ELR (cell line): ENCODE measurements at regions not wholly inside any gene's neighbourhood (a gene's known extent, or its start where the extent isn't known, plus 50 kb on each side); places are given as distances from the start of the nearest gene placed in this dataset.
A peak's percentile ranks its signal among the peaks of the same experiment; 100 is the strongest.

ENCODE experiments used
- DNase-seq: peaks from one replicate; pipeline ENCODE4 v3.0.0-alpha.2; 2015; ENCODE audit warnings: low read depth

DNA sequence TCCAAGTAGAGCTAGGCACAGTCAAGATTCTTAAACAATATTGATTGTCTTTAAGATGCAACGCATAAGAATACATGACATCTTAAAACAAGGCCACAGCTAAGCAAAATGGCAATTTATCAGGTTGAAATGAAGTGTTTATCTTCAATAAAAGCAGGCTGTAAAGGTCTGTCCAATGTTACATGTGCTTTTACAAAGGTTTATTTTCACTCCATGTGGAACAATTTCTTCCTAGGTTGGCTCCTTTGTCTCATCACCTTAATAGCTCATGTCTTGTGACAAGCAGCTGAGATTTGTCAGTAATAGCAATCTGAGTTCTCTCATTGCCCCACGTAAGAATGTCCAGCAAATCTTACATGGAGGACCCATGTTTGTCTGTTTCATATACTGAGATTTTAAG, 437.6 kb downstream of the GPAM start:
- DNase-seq, result no peak

DNA sequence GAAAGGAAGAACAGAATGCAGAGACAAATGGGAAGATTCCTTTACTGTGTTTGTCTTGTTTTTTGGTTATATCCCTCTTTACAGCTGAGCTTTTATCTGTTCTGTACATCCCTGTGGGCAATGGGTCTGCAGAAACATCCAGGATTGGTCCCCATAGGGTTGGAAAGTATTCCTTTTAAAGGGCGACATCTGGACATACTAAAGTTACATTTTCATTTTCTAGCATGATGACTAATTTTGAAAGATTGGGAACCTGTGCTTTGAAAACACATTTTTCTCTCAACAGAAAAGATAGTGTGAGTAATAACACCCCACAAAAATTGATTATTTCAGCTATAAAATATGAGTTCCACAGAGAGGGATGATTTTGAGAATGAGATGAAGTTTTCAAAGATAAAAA, 435.8 kb downstream of the GPAM start:
- no peak for DNase-seq

DNA sequence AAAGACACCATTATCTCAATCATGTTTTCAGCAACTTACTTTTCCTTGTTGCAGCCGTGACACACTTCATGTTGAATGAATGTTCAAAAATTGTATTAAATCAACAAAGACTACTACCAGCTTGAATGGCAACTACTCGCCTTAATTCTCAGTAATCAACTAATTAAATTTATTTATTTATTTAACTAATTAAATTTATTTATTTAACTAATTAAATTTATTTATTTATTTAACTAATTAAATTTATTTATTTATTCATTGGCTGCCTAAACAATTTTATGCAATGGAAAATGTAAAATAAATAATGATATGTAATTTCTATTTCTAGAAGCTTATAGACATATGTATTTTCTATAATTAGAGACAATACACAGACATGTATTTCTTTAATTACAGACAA, 435.4 kb downstream of the GPAM start:
- DNase-seq, result no peak

DNA sequence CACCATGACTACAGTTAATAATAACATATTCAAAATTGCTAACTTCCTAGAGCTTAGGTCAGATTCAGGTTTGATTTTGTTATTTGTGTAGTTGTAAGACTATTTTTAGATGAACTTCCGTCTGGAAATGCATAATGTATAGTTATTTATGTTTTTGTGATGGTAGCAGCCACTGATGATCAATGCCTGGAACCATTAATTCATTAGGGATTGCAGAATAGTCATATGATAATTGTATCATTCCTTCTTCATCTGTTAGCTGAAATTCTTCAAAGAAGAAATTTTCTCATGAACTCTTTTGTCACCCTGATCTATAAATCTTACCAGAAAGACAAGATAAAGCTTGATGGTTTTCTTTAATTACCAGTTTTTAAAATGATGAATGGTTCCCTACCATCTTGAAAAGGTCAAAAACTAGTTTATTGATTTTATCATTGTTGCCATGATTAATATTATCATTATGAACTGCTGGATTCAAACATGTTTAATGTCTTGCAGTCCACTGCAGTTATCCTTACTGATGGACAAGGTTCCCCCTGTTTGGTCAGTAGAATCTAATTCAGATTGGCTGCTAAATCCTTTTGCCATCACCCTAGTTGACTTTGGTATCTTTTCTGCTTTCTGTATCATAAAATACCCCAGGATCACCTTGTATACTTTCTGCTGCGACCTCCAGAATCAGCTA, 433.3 kb downstream of the GPAM start:
- DNase-seq, result no peak

DNA sequence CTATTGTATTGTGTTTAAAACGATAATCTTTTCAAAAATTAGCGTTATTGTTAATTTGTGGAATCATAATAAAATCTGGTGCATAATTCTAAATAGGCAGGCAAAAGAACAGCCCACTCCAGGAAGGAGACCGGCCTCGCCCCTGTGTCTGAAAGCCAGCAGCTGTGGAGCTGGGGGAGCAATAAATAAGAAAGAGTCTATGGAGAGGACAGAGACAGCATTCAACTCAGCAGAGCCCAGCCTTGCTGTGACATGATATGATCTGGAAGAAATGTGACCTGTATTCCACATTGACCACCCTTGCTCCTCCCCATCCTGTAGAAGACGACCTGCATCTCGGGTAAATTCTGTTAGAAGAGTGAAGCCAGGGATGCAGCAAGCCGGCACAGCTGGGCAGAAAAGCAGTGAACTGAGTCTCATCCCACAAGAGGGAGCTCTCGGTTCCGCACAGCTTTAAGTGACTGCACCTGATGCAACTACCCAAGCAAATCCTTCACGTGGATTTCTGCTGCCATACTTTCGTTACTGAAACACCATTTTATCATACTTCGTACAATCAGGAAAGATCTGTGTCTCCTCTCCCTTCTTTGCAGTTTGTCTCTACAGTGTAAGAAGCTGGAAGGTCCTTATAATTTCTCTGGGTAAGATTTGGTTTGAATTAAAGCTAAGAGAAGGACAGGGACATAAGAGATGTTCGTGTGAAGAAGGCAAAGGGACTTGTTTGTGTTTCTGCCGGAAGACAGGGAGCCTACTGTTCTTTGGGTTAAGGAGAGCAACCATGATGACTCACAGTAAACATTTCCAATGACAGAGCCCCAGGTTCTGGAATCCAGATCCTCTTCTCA, 427.1 kb downstream of the GPAM start:
- DNase-seq, result peak; percentile 6

DNA sequence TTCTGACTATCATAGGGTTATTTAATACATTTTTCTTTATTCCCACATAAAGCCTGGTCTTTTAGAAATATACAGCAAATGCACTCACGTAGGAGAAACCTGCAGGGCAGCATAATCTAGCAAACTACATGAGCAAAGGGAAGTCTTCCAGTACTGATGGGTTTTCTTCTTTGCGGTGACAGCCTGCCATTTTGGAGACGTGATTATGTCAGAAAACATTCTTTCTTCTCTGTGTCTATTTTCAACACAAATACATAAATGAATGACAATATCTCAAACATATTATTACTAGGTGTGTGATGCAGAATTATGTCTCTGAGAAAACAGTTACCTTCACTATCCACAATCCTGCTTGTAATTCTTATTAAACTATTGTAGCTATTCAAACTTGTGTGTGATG, 425.0 kb downstream of the GPAM start:
- no peak for DNase-seq

DNA sequence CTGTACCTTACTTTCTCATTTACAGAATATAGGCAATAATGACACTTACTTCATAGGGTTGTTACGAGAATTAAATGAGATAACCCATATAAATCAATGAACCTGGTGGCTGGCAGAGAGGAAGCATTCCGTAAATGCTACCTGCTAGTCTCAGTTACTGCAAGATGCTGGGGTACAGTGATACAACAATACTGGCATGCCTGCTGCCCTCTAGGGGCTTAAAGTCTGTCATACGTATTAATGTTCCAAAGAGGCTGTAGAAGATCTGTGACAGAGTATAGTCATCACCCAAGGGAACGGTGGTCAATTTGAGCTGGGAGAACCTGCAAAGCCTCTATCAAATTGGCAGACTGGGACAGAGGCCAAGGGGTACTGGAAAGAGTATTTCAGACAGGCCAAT, 421.5 kb downstream of the GPAM start:
- no peak for DNase-seq

DNA sequence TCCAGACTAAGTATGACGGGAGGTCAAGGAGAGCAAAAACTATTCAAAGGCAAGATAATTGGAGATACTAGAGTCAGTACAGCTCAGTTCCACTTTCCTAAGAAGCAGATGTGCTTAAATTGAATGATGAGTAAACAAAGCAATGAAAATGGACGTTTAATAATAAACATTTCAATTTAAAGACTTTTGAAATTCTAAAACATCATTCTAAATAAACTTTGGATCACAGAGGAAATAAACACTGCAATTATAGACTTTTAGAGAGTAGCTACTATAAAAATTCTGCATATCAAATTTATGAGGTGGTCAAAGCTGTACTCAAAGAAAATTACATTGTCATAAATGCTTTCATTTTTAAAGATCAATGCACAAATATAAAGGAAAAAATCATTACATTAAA, 418.3 kb downstream of the GPAM start:
- no peak for DNase-seq

DNA sequence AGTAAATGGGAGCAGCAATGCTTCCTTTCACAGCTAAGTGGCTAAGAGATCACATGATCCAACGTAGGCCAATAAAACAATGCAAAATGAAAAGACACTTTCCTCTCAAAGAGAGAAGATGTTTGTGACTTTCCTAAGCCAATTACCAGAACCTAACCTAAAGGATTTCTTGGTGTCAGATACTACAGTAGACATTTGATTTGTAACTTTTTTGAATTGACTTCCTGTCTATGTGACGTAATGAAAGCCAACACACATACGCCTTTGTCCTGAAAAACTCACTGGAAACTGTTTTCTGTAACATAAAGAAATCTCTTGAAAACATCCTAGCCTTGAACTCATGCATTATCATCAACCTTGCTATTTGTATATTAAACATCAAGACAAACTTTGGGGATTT, 417.1 kb downstream of the GPAM start:
- DNase-seq, result no peak

DNA sequence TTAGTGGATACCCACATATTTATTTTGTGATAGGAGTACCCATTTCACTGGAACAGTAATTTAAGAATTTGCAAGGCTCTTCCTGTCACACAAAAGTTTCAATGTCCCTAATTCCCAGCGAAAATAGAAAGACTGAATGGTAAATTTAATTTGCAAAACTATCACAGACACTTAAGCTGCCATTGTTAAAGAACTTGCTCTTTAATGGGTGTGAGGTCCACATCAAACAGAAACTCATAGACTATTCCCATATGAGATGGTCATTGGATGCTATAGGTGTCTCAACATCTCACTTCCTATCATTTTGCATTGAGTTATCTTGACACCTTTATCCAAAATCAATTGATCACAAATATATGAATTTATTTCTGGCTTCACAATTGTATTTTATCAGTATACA, 415.9 kb downstream of the GPAM start:
- DNase-seq, result no peak

DNA sequence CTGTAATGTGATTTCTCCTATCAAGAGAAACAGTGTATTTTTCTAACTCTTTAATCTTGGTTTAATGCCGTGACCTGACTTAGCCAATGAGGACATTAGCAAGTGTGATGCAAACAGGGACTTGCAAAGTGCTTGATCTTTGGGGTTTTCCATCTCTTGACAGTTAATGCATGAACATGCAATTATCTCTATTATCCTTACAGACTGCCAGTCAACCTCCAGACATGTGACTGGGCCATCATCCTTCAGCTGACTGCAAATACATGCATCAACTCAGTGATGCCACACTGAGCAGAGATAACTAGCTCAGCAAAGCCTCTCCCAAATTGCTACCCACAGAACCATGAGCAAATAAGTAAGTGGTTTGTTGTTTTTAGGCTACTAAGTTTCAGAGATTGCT, 409.6 kb downstream of the GPAM start:
- DNase-seq, result no peak

DNA sequence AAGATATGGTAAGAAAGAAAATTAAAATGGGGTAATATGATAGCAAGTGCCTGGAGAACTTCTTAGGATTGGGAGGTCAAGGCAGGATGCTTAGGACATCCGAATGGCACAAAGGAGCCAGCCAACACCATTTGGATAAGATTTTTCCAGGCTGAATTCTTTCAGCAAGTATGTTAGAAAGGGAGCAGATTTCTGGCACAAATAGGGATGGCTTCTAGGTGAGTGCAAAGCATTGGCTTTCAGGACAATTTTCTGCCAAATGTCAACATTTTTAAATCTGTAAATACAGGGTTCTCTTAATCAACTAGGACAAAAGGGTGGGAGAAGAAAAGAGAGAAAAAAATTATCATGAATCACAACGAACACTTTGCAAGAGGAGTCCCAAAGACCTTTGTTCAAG, 409.1 kb downstream of the GPAM start:
- DNase-seq, result no peak

DNA sequence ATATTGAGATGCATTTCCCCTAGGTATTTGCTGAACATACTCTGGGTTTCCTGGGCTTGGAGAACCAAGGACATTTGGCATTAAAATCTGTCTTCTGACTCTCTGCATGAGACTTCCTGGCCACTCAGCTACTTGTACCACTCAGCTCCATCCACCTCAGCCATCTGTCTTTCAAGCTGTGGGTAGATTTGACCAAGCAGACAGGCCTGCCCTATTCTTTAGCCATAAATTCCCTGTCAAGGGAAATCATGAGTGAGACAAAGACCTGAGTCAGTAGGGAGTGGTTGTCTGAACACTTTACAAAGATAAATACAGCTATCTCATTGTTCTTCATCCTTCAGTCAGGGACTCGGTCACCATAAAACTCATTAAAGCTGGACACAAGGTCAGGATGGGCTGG, 399.1 kb downstream of the GPAM start:
- no peak for DNase-seq

DNA sequence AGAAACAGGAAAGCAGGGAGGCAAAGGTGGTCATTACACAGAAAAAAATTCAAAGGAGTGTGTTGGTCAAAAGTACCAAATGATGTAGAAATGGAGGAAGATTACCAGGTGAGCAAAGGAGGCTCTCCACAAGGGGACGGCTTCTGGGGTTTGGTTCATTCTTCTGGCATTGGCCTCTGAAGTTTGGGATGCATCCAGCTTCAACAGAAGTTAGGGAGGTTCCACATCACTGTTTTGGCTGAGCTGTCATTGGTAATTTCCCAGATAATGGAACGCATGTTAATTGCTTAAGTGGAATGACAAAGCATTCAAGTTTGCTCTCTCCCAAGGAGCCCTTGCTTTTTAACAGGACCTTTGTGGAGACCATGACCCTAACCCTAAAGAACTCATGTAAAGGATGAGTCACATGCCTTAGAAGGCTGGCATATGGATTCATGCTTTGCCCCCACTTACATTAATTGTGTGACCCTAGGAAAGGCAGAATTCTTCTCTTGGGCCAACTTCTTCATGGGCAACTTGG, 398.6 kb downstream of the GPAM start:
- DNase-seq, result no peak

DNA sequence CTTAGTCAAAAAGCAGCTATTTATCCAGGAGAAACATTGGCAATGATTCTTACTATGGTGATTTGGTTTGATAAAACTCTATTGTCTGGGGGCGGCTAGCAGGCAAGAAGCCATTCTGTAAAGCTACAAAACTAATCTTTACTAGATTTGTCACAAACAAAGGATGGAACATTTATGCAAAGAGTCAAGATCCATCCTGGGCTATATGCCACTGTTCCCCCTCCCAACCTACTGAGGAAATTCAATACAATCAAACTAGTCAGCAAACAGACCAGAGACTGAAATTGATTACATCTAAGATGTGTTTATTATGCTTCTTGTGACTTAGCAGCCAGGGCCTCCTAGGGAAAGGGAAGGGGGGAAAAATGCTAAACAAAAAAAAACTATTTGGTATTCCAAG, 397.6 kb downstream of the GPAM start:
- DNase-seq, result no peak

DNA sequence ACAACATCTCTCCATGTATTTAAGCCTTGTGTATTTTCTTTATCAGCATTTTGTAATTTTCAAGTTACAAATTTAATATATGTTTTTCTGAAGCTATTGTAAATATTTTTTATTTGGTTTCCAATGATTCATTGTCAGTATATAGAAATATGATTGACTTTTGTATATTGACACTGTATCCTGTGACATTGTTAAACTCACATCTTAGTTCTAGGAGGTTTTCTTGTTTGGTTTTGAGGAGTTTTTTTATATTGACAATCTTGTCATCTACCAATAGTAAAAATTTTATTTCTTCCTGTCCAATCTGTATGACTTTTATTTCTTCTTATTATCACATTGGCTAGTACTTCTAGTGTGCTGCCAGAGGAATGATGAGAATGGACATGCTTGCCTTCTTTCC, 393.7 kb downstream of the GPAM start:
- DNase-seq, result no peak

DNA sequence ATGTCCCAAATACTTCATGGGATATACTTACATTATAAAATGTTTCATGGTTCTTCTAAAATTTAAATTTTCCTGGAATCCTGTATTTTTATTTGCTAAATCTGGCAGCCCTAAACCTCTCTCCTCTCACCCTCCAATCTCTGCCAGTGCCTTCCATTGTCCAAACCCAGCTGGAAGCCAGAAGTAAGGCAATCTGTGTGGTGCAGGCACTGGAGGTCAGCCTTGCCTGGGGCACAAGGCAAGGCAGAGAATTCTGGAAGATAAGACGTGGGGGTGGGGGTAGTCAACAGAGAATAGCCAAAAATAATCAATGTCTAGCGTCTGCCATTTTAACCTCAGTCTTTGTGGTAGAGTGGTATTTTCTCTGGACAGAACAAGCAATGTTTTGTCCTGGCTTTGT, 381.7 kb downstream of the GPAM start:
- DNase-seq, result no peak

DNA sequence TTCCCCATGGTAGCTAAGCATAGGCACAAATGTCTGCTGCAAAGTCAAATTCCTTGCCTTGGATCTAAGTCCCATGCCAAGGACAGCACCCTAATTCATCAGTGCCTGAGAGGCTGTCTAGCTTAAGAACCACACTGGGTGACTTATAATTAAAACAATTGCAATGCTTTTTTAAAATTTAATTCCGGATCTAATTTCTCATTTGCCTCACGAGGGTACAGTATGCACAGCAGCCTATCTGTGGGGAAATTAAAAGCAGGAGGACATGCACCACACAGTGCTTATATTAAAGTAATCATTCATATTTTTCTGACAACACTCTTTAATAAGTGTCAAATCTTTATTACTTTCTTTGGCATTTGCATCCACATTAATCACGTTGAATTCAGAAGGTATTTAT, 378.8 kb downstream of the GPAM start:
- no peak for DNase-seq

DNA sequence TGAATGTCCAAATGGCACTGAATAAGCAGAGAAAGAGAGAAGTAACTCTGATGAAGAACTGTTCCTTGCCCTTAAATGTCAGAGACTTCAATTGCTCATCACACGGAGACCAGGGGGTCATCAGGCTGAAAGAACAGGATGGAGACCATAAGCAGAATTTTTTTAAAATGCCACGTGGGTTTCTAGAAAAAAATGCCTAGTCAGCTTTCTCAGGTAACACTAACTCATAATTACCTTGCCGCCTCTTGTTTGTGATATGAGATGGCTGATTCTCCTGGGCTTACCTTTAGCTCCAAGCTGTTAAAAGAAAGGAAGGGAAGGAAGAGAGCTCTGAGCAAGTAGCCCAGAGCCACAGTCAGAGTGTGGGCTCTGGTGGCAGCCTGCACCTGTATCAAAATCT, 372.0 kb downstream of the GPAM start:
- no peak for DNase-seq

DNA sequence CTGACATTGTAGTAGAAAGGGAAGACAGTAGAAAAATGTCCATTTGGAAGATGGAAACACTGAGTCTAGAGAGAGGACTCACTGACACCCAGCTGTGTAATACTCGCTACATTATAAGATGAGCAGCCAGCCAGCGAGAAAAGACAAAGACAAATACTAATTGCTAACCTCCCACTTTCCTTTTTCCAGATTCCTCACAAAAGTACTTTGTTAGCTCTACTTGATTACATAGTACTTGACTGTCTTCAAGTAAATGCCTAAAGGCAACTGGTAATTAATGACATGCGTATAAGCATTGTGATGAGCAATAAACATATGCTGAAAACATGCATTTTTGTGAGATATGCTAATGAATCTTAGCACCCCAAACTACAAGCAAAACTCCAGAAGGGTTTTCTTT, 363.1 kb downstream of the GPAM start:
- no peak for DNase-seq

DNA sequence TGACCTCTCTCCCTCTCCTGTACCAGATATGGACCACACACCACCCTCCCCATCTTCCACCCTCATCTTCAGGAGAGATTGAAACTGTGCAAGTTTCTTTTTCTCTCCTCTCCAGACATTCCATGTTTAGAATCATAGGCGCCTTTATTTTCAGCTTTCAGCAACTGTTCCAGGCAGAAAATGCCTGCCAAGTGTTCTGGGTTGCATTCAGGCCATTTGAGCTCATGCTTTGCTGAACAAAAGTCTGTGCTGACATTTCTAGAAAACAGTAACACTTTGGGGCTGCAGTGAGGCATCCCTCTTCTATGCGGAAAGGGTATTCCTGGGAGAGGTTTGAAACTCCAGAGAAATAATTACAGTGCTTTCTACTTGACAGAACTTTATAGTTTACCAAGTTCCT, 361.7 kb downstream of the GPAM start:
- DNase-seq, result no peak

DNA sequence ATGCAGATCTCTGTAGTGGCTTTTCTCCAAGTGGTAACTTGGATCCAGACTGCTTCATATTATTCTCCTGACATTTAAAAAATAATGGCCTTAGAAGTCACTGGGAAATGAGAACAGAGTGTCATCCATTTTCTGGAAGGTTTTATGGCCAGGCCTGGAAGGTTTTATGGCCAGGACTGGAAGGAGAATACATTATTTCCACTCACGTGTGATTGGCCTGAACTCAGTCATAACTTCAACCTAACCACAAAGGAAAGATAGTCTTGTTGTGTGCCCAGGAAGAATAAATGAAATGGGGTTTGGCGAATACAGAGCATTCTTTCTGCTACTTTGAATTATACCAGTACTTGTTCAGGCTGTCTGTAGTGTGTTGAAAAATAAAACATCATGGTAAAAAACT, 360.9 kb downstream of the GPAM start:
- DNase-seq, result no peak

DNA sequence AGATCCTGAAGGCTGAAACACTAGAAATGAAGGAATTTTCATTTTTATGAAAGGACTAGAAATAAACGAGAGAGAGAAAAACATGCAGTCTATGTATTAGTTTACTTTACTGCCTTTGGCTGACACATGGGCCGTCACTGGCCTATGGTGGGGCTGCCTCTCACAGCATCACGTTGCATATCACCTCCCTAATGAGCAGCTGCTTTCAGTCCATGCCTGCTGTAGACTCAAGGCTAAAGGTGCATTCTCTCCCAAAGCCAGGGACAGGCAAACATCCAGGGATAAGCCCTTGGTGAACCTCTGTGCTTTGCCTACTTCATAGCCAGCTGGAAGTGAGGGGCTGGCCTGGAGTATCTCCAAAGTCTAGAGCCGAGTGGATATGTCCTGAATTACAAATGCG, 359.4 kb downstream of the GPAM start:
- no peak for DNase-seq

DNA sequence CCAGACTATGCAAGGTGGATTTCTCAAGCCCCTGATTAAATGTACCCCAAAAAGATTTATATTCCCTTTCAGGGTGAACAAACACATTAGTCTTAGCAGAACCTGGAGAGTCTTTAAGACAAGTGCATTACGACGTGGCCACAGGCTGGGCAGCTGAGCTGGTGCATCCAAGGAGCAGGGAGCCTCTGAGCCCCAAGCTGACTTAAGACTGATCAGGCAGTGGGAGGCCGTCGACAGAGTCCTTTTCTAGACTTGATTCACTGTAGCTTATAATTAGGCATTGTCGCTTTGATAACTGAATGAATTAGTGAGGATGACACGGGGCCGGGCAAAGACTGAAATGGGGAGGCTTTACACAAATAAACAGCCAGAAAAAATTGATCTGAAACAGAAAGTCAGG, 353.2 kb downstream of the GPAM start:
- DNase-seq, result no peak
